Rectal smooth muscle tissue (tissue), 1 donor: ENCODE measurements at regions not wholly inside any gene's neighbourhood (a gene's known extent, or its start where the extent isn't known, plus 50 kb on each side); places are given as distances from the start of the nearest gene placed in this dataset.
"Not testable (repeated sequence)": the region's sequence is repeated elsewhere in the genome, so short reads cannot be mapped to it uniquely, and the experiment has no call there.

Experiments used
- H3K27ac ChIP-seq: one replicate; pipeline ENCODE4 v1.7.0; 2013; ENCODE audit warnings: low read depth, low read length, inconsistent platforms
- H3K27me3 ChIP-seq: one replicate; pipeline ENCODE4 v1.7.0; 2013; ENCODE audit warnings: low read length; ENCODE audit not compliant: control insufficient read depth, insufficient read depth
- H3K36me3 ChIP-seq: one replicate; pipeline ENCODE4 v1.7.0; 2013; ENCODE audit warnings: low read length; ENCODE audit not compliant: control insufficient read depth, insufficient read depth
- H3K4me1 ChIP-seq: one replicate; pipeline ENCODE4 v1.7.0; 2013; ENCODE audit warnings: low read length; ENCODE audit not compliant: control insufficient read depth, insufficient read depth
- H3K4me3 ChIP-seq: one replicate; pipeline ENCODE4 v1.7.0; 2013; ENCODE audit warnings: low read length
- H3K9ac ChIP-seq: one replicate; pipeline ENCODE4 v1.7.0; 2013; ENCODE audit warnings: low read length

DNA sequence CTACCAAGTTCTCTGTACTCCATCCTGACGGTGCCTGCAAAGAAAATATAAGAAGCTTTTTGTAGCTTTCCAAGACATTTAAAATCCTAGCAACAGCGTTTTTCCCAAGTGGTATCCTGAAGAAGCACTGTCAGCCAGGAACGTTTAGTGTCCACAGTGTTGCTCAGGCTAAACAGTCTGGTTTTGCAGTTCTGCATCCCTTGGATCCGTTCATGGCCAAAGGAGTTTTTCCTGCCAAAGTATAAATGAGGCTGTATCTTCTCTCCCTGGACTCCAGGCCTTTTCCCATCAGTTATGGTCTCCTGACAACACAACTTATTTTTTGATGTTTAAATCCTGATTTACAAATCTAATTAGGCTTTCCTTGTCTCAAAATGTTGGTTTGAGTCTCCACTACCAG lies 925.8 kb downstream of the TLE1 start:
- no peak overlapping the region for H3K4me3 ChIP-seq
- no peaks in the 10 kb centered on the region for H3K27me3 ChIP-seq
- H3K9ac ChIP-seq, result no peak overlapping the region
- no peak overlapping the region for H3K27ac ChIP-seq
- H3K4me1 ChIP-seq, result no peaks in the 10 kb centered on the region
- H3K36me3 ChIP-seq, result no peaks in the 10 kb centered on the region

DNA sequence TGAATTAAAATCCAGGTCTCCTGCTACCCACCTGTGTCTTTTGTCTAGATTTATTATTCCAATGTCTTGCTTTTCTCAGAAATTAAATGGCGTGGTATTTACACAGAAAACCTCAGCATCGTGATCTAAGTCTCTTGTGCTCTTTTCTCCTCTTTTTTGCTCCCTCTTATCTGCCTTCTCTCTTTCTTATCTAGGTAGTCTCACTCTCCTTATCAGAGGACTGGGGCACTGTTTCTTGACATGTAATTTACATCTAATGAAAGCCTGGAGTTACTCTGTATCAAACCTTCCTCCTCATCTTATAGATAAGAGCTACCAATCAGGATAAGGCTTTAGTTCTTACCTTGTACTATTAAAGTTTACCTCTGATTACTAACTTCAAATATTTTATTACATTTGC lies 933.8 kb downstream of the TLE1 start:
- H3K4me1 ChIP-seq, result no peaks in the 10 kb centered on the region
- no peak overlapping the region for H3K27ac ChIP-seq
- H3K4me3 ChIP-seq, result no peak overlapping the region
- H3K9ac ChIP-seq, result no peak overlapping the region
- no peaks in the 10 kb centered on the region for H3K27me3 ChIP-seq
- H3K36me3 ChIP-seq, result no peaks in the 10 kb centered on the region

DNA sequence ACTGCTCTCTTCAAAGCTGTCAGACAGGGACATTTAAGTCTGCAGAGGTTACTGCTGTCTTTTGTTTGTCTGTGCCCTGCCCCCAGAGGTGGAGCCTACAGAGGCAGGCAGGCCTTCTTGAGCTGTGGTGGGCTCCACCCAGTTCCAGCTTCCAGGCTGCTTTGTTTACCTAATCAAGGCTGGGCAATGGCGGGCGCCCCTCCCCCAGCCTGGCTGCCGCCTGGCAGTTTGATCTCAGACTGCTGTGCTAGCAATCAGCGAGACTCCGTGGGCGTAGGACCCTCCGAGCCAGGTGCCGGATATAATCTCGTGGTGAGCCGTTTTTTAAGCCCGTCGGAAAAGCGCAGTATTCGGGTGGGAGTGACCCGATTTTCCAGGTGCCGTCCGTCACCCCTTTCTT lies 942.3 kb downstream of the TLE1 start:
- not testable (repeated sequence) for H3K27me3 ChIP-seq, H3K4me3 ChIP-seq, H3K9ac ChIP-seq, H3K4me1 ChIP-seq, H3K27ac ChIP-seq, H3K36me3 ChIP-seq

DNA sequence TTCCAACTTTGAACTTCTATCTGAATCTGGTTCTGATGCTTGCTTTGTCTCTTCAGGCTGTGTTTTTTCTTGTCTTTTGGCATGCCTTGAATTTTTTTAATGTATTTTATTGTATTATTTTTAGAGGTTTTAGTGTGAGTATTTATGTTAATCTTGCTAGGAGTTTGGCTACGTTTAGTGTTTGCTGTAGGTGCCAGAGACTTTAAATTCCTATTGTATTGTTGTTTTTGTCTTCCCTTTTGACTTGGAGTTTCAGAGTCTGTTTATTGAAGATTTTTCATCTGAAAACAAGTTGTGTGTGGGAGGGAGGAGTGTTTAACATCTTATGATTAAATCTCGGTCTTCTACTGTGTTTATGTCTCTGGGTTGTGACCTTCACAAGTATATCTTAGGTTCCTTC lies 956.8 kb downstream of the TLE1 start:
- no peak overlapping the region for H3K9ac ChIP-seq
- H3K36me3 ChIP-seq, result no peaks in the 10 kb centered on the region
- no peaks in the 10 kb centered on the region for H3K27me3 ChIP-seq
- no peak overlapping the region for H3K27ac ChIP-seq
- peaks cover 2% of the 10 kb centered on the region for H3K4me1 ChIP-seq
- no peak overlapping the region for H3K4me3 ChIP-seq

DNA sequence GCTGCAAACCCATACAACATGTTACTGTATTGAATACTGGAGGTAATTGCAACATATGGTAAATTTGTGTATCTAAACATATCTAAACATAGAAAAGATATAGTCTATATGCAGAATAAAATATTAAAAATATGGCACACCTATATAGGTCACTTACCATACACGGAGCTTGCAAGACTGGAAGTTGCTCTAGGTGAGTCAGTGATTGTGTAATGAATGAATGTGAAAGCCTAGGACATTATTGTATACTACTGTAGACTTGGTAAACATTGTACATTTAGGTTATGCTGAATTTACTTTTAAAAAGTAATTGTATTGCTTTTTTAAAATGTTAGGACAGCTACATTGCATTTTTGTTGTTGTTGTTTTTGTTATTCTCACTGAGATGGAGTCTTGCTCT lies 968.8 kb downstream of the TLE1 start:
- H3K4me1 ChIP-seq, result no peaks in the 10 kb centered on the region

DNA sequence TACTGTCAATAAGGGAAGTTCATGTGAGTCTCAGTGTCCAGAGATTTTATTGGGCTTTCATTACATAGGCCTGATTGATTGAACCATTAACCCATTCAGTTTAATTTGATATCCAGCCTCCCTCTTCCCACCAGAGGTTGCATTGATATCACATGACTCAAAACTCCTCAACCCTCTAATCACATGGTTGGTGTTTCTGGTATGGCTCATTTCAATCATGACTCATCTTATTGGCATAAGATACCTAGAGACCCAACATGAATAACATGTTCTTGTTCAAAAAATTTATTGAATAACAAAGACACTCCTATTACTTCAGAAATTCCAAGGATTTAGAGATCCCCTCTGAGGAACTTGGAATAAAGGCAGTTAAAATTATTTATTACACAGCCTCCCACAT lies 982.2 kb downstream of the TLE1 start:
- Histone ChIP-seq H3K36me3 (no peaks in the 10 kb centered on the region), H3K4me1 (no peaks in the 10 kb centered on the region), H3K4me3 (no peak overlapping the region), H3K27ac (no peak overlapping the region), H3K27me3 (no peaks in the 10 kb centered on the region), H3K9ac (no peak overlapping the region)

More for the DNA sequence above, 968.8 kb downstream of the TLE1 start:
- H3K36me3 ChIP-seq, result no peaks in the 10 kb centered on the region
- no peak overlapping the region for H3K4me3 ChIP-seq
- H3K27ac ChIP-seq, result no peak overlapping the region
- H3K27me3 ChIP-seq, result no peaks in the 10 kb centered on the region
- no peak overlapping the region for H3K9ac ChIP-seq

DNA sequence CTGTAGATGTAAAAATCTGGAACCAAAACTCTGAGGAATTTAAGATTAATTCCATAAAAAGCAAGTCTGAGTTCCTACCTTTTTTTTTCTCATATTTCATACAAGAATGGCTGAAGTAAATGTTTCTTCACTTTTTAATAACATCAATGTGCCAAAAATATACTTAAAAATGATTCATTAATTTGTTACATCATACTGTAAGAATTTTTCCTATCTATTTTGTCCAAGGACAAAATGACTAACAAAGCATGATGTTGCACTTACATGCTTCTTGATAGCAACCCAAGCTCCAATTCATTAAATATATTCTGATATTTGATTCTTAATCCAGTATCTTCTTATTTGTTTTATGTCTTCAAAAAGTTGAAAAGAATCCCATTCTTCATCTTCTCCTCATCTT lies 988.3 kb downstream of the TLE1 start:
- Histone ChIP-seq H3K27ac (no peak overlapping the region), H3K4me3 (no peak overlapping the region), H3K36me3 (no peaks in the 10 kb centered on the region), H3K4me1 (peaks cover 11% of the 10 kb centered on the region), H3K9ac (no peak overlapping the region), H3K27me3 (no peaks in the 10 kb centered on the region)

DNA sequence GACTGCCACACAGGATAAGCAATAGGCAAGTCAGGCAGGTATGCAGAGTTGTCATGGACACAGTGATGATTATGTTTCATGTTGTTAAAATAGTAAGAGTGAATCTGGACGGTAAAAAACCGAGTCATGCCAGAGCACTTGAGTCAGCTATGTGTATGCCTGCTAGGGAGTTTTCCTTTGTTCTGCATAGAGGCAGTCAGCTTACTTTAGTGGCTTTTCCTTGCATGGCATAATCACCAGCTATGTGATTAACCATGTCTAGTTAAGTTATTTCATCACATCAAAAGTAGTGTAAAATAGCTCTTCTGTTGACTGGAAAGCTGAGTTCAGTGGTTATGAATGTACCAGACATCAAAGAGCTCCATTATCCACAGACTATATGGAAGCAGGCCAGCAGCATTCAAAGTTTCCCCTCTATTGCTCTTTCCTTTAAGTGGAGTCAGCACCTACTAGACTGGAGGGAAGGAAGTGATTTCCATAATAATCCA lies 989.8 kb downstream of the TLE1 start:
- H3K27ac ChIP-seq, result peak overlapping the region; percentile 58
- H3K36me3 ChIP-seq, result no peaks in the 10 kb centered on the region
- H3K9ac ChIP-seq, result no peak overlapping the region
- no peaks in the 10 kb centered on the region for H3K27me3 ChIP-seq
- peaks cover 11% of the 10 kb centered on the region for H3K4me1 ChIP-seq
- no peak overlapping the region for H3K4me3 ChIP-seq

DNA sequence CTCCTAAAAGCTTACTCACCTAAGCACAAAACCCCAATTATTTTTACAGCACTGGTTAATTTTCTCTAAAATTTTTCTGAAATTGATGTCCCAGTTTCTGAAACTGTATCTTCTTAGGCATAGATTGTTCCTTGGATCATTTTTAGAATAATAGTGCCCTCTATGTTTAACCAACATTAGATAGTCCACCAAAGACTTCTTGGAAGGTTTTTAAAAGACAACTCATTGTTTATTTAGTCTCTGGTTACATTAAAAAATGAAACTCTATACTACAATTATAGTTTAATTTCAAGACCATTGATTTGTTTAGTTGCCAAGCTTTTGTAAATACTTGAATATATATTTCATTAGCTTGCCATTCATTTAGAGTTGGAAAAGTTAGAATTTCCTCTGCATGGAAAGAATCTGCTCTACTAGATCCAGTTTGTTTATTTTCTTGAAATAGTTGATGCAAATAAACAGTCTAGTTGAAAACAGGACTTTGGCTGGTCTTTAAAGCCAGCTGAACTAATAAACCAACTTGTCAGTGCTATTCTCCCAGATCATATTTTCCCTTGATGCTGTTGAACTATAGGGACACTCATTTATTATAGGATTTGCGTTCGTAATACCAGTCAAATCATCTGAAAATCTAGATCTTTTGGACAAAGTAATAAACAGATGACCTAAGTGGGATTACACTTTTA lies 990.5 kb downstream of the TLE1 start:
- Histone ChIP-seq H3K4me1 (peaks cover 11% of the 10 kb centered on the region), H3K27me3 (no peaks in the 10 kb centered on the region), H3K9ac (no peak overlapping the region), H3K4me3 (no peak overlapping the region), H3K27ac (peak overlapping the region; percentile 58), H3K36me3 (no peaks in the 10 kb centered on the region)

DNA sequence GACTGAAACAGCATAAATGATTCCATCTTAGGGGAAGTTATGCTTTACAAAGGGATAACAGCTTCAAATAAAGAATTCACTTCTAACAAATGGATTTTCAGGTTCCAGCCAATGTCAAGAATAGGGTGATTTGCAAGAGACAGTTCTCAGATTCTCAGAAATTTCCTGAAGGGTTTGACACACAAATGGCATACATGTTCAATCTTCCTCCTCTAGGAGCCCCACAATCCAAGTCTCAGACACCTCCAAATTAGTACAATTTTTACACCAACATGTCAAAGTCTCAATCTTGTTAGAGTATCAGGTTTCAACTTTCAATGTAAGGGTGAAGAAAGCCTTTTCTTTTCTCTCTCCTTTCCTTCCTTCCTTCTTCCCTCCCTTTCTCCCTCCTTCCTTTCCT lies 996.6 kb downstream of the TLE1 start:
- Histone ChIP-seq H3K4me3 (no peak overlapping the region), H3K27me3 (no peaks in the 10 kb centered on the region), H3K9ac (no peak overlapping the region), H3K4me1 (no peaks in the 10 kb centered on the region), H3K36me3 (no peaks in the 10 kb centered on the region), H3K27ac (no peak overlapping the region)

DNA sequence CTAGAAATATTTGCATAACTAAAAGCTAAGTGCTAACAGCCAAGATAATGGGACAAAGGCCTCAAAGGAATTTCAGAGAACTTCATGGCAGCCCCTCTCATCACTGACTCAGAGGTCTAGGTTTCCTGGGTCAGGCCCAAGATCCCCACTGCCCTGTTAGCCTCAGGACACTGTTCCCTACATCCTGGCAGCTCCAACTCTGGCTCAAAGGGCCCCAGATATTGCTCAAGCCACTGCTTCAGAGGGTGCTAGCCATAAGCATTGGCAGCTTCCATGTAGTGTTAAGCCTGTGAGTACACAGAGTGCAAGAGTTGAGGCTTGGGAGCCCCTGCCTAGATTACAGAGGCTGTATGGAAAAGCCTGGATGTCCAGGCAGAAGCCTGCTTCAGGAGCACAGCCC lies 998.1 kb downstream of the TLE1 start:
- Histone ChIP-seq H3K27ac (no peak overlapping the region), H3K9ac (no peak overlapping the region), H3K4me3 (no peak overlapping the region), H3K36me3 (no peaks in the 10 kb centered on the region), H3K4me1 (no peaks in the 10 kb centered on the region), H3K27me3 (no peaks in the 10 kb centered on the region)

DNA sequence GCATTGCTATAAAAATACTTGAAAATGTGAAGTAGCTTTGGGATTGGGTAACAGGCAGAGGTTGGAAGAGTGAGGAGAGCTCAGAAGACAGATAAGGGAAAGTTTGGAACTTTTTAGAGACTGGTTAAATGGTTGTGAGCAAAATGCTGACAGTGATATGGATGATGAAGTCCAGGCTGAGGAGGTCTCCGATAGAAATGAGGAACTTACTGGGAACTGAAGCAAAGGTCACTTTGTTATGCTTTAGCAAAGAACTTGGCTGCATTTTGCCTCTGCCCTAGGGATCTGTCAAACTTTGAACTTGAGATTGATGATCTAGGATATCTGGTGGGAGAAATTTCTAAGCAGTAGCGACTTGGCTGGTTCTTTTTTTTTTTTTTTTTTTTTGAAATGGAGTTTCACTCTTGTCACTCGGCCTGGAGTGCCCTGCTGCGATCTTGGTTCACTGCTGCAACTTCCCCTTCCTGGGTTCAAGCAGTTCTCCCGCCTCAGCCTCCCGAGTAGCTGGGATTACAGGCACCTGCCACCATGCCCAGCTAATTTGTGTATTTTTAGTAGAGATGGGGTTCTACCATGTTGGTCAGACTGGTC lies 998.9 kb downstream of the TLE1 start:
- Histone ChIP-seq H3K4me3 (no peak overlapping the region), H3K27me3 (no peaks in the 10 kb centered on the region), H3K36me3 (no peaks in the 10 kb centered on the region), H3K27ac (no peak overlapping the region), H3K4me1 (no peaks in the 10 kb centered on the region), H3K9ac (no peak overlapping the region)

DNA sequence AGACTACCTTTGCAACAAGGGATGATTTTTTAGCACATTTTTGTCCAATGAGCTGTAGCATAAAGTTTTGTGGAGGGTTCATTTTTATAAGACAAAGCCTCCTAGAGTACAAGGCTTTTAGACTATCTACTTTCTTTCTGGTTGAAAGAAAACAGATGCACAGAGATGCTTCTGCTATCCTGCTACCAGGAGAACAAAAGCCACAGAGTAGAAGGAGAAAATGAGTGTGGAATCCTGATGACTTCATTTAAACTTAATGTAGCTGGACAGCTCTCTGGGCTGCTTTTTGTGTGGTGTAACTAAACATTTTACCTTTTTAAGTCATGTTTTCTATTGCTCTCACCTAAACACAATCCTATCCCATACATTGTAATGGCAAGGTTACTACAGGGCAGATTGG lies 1009.4 kb downstream of the TLE1 start:
- Histone ChIP-seq H3K9ac (no peak overlapping the region), H3K36me3 (no peaks in the 10 kb centered on the region), H3K27ac (peak overlapping the region; percentile 30), H3K4me3 (no peak overlapping the region), H3K27me3 (no peaks in the 10 kb centered on the region), H3K4me1 (peaks cover 7% of the 10 kb centered on the region)
